DMS53 treated with DMSO at 0.1 percent for 48 hours (cell line): ENCODE measurements at regions not wholly inside any gene's neighbourhood (a gene's known extent, or its start where the extent isn't known, plus 50 kb on each side); places are given as distances from the start of the nearest gene placed in this dataset.

Experiments
- DNase-seq: peaks from one replicate; lab custom pipeline; 2025; ENCODE audit not compliant: unreplicated experiment; lab: John Stamatoyannopoulos, UW

- no peak for DNase-seq
Measured at GRCh38 chr4:43903456-43903855, 545.2 kb downstream of the KCTD8 start.

GRCh38 chr4:43918377-43918776 lies 530.2 kb downstream of the KCTD8 start:
- no peak for DNase-seq

- no peak for DNase-seq
Measured at GRCh38 chr4:43932448-43932847, 516.2 kb downstream of the KCTD8 start.

GRCh38 chr4:43943998-43944397 lies 504.6 kb downstream of the KCTD8 start:
- DNase-seq: peak; percentile 4

- DNase-seq: no peak
Measured at GRCh38 chr4:43959976-43960375, 488.6 kb downstream of the KCTD8 start.

- no peak for DNase-seq
Measured at GRCh38 chr4:43968011-43968410, 480.6 kb downstream of the KCTD8 start.

GRCh38 chr4:43983610-43984009 lies 465.0 kb downstream of the KCTD8 start:
- DNase-seq: no peak

GRCh38 chr4:43987331-43987944 lies 461.2 kb downstream of the KCTD8 start:
- no peak for DNase-seq

GRCh38 chr4:43990551-43990950 lies 458.1 kb downstream of the KCTD8 start:
- peak; percentile 51 for DNase-seq

- peak; percentile 51 for DNase-seq
Measured at GRCh38 chr4:43990963-43991362, 457.6 kb downstream of the KCTD8 start.

GRCh38 chr4:43992552-43992951 lies 456.1 kb downstream of the KCTD8 start:
- no peak for DNase-seq

- DNase-seq: no peak
Measured at GRCh38 chr4:43993196-43993902, 455.3 kb downstream of the KCTD8 start.

- DNase-seq: no peak
Measured at GRCh38 chr4:43999669-44000068, 448.9 kb downstream of the KCTD8 start.

GRCh38 chr4:44002368-44002767 lies 446.2 kb downstream of the KCTD8 start:
- no peak for DNase-seq

- DNase-seq: peak; percentile 81
Measured at GRCh38 chr4:44016570-44017421, 431.8 kb downstream of the KCTD8 start.

GRCh38 chr4:44017422-44017739 lies 431.2 kb downstream of the KCTD8 start:
- DNase-seq: peak; percentile 51

- no peak for DNase-seq
Measured at GRCh38 chr4:44019721-44020120, 428.9 kb downstream of the KCTD8 start.

GRCh38 chr4:44025376-44026020 lies 423.1 kb downstream of the KCTD8 start:
- DNase-seq: no peak

GRCh38 chr4:44038811-44039210 lies 409.8 kb downstream of the KCTD8 start:
- no peak for DNase-seq

GRCh38 chr4:44046491-44046890 lies 402.1 kb downstream of the KCTD8 start:
- DNase-seq: no peak

GRCh38 chr4:44056721-44057151 lies 391.9 kb downstream of the KCTD8 start:
- DNase-seq: no peak

- no peak for DNase-seq
Measured at GRCh38 chr4:44070843-44071242, 377.8 kb downstream of the KCTD8 start.
